WERI-Rb-1 (cell line): ENCODE measurements at regions not wholly inside any gene's neighbourhood (a gene's known extent, or its start where the extent isn't known, plus 50 kb on each side); places are given as distances from the start of the nearest gene placed in this dataset.
"Not testable (repeated sequence)": the region's sequence is repeated elsewhere in the genome, so short reads cannot be mapped to it uniquely, and the experiment has no call there.

Source experiments
- DNase-seq: peaks from one replicate; pipeline ENCODE4 v3.0.0-alpha.2; 2020
- H3K27ac ChIP-seq: fragments of 250-450 bp; sonication (Bioruptor Pico); 2 replicates; pipeline ENCODE4 v1.5.1; 2020; ENCODE audit warnings: mild to moderate bottlenecking, moderate library complexity
- H3K27me3 ChIP-seq: fragments of 250-450 bp; sonication (Bioruptor Pico); 2 replicates; pipeline ENCODE4 v1.5.1; 2021; ENCODE audit warnings: mild to moderate bottlenecking, low read depth, moderate library complexity; ENCODE audit not compliant: insufficient read depth, severe bottlenecking
- H3K36me3 ChIP-seq: fragments of 250-450 bp; sonication (Bioruptor Pico); 2 replicates; pipeline ENCODE4 v1.5.1; 2020; ENCODE audit warnings: mild to moderate bottlenecking, moderate library complexity
- H3K4me3 ChIP-seq: 2 replicates; pipeline ENCODE4 v1.5.1; 2011; ENCODE audit warnings: low read depth, mild to moderate bottlenecking, control low read depth, low read length
- H3K9me3 ChIP-seq: fragments of 250-450 bp; sonication (Bioruptor Pico); 2 replicates; pipeline ENCODE4 v1.5.1; 2021; ENCODE audit warnings: mild to moderate bottlenecking, moderate library complexity; ENCODE audit not compliant: severe bottlenecking
- TF ChIP-seq, protein P1 (sequence below): IDR thresholded peaks from 2 replicates; pipeline ENCODE4 v1.5.1; 2011; ENCODE audit warnings: low read depth, mild to moderate bottlenecking, control low read depth, inconsistent platforms, low read length

DNA sequence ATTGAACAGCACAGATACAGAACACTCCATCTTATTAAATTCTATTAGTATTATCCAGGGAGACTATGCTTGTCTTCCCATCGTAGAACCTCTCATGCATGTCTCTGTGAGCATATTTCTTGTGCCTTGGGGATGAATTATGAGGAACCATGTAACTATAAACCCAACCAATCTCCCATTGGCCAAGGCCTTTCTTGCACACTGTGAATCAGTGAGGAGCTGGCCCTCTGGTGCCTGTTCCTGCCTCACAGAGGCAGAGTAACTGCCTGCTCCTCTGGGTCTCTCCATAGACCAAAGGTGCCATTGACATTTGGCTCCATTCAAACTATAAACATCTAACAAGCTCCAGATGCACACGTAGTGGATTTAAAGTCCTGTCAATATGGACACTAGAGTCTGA, 190.4 kb downstream of the ENC1 start:
- Histone ChIP-seq H3K4me3 (no peak overlapping the region), H3K27me3 (no peaks in the 10 kb centered on the region), H3K9me3 (peaks cover 2% of the 10 kb centered on the region), H3K36me3 (no peaks in the 10 kb centered on the region), H3K27ac (no peak overlapping the region)
- no peak for DNase-seq
- TF ChIP-seq, protein P1, sequence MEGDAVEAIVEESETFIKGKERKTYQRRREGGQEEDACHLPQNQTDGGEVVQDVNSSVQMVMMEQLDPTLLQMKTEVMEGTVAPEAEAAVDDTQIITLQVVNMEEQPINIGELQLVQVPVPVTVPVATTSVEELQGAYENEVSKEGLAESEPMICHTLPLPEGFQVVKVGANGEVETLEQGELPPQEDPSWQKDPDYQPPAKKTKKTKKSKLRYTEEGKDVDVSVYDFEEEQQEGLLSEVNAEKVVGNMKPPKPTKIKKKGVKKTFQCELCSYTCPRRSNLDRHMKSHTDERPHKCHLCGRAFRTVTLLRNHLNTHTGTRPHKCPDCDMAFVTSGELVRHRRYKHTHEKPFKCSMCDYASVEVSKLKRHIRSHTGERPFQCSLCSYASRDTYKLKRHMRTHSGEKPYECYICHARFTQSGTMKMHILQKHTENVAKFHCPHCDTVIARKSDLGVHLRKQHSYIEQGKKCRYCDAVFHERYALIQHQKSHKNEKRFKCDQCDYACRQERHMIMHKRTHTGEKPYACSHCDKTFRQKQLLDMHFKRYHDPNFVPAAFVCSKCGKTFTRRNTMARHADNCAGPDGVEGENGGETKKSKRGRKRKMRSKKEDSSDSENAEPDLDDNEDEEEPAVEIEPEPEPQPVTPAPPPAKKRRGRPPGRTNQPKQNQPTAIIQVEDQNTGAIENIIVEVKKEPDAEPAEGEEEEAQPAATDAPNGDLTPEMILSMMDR = no peak

DNA sequence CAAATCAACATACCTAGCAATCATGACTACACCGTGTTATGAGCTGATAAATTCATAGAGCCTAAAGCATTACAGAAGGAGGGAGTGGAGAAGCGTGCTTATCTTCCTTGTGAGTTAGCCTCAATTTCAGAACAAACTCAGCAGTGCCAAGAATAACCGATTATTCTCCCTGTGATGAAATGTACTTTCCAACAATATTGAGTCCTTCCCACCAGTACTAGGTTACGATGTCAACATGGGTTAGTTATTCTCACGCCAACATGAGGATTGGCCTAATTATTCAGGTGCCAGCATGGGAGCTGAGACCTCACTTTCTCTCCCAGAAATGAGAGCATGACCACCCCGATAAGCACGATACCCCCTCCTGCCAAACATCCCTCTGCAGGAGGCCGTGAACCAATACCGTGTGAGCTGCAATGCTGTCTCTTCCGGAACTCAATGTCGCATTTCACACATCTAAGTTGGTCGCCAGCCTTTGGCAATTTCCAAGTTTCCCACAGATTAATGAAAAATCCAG, 193.7 kb downstream of the ENC1 start:
- Histone ChIP-seq H3K27me3 (no peaks in the 10 kb centered on the region), H3K36me3 (no peaks in the 10 kb centered on the region), H3K4me3 (no peak overlapping the region), H3K27ac (no peak overlapping the region), H3K9me3 (peaks cover 2% of the 10 kb centered on the region)
- TF ChIP-seq, protein P1 = no peak
- DNase-seq = no peak

DNA sequence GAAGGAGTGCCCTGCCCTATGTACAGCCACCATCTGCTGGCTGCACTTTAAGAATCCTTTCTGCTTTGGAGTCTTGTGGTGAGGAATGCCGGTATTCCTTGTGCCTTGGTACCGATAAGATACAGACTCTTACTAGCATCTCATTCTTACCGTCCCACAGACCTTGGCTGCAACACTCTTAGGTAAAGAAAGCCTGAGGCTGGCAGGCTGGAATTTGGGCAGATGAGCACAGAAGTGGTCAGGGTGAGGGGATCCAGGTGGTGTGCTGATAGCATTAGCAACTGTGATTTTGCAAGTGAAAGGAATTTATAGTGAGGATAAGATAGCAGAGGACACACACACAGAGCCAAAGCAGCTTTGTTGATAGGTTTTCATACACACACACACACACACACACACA, 198.1 kb downstream of the ENC1 start:
- H3K27me3 ChIP-seq = no peaks in the 10 kb centered on the region
- H3K9me3 ChIP-seq = peaks cover 4% of the 10 kb centered on the region
- H3K4me3 ChIP-seq = peak overlapping the region; percentile 17
- TF ChIP-seq, protein P1 = no peak
- peak overlapping the region; percentile 89 for H3K27ac ChIP-seq
- no peaks in the 10 kb centered on the region for H3K36me3 ChIP-seq
- peak; percentile 32 for DNase-seq

DNA sequence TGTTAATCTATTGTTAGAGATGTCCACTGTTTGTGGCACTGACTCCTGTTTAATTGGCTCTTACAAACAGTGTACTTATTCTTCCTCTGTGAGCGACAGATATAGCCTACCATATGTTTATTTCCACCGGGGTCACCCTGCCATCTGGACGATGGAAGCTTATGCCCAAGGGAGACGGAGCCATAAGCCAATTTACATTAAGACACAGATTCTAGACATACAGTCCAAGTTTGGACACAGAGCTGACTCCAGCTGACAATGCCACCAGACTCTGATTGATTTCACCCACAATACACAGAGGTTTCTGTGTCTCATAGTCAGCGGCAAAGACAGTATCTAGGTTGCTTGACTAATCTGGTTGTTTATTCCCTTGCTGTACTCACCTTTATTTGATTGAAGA, 198.9 kb downstream of the ENC1 start:
- TF ChIP-seq, protein P1 = no peak
- Histone ChIP-seq H3K36me3 (no peaks in the 10 kb centered on the region), H3K9me3 (peaks cover 3% of the 10 kb centered on the region), H3K4me3 (peak overlapping the region; percentile 40), H3K27me3 (no peaks in the 10 kb centered on the region), H3K27ac (peak overlapping the region; percentile 89)
- DNase-seq = peak; percentile 91

DNA sequence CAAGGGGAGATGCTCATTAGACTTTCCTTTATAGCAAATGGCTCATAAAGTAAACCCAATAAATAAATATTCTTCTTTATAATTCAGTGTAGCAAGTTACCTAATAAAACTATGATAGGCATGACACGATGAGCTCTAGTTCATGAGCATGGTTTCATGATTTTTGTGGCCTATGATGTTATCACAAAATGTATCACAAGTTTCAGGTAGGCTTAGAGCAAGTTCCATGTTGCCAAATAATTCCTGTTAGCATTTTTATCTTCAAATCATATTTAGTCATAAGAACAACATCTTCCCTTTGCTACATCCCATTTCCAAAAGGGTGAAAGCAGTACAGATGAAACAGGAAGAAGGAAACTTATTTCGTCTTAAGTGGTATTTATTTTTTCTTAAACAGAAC, 200.2 kb downstream of the ENC1 start:
- Histone ChIP-seq H3K4me3 (no peak overlapping the region), H3K9me3 (peaks cover 3% of the 10 kb centered on the region), H3K27me3 (no peaks in the 10 kb centered on the region), H3K27ac (peak overlapping the region; percentile 89), H3K36me3 (no peaks in the 10 kb centered on the region)
- TF ChIP-seq, protein P1 = no peak
- DNase-seq = no peak

DNA sequence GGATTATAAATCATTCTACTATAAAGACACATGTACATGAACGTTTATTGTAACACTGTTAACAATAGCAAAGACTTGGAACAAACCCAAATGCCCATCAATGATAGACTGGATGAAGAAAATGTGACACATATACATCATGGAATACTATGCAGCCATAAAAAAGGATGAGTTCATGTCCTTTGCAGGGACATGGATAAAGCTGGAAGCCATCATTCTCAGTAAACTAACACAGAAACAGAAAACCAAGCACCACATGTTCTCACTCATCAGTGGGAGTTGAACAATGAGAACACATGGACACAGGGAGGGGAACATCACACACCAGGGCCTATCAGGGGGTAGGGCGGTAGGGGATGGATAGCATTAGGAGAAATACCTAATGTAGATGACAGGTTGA, 202.7 kb downstream of the ENC1 start:
- H3K36me3 ChIP-seq, H3K4me3 ChIP-seq, H3K27me3 ChIP-seq, DNase-seq, H3K27ac ChIP-seq, H3K9me3 ChIP-seq: not testable (repeated sequence)
